ENCODE measurements at regions not wholly inside any gene's neighbourhood (a gene's known extent, or its start where the extent isn't known, plus 50 kb on each side); places are given as distances from the start of the nearest gene placed in this dataset.

DNA sequence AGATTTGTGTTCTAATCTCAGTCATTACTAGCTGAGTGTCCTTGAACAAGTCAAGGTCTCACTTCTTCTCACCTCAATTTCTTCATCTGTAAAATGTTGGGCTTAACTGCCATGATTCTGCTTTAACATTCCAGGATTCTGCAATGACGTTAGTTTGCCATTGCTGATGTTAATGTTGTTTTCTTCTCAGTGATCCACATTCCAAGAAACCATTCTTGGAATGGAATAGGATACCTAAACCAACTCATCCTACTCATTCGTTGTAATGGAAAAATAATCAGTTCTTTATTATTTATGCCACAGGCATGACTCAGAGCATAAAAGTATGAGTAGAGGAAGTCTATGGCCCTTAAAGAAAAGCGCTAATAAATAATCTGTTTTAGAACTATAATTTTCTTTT, 140.2 kb upstream of the ETAA1 start:
- DNase-seq = no peak
- H3K9me3 Mint-ChIP-seq = no peaks in the 10 kb centered on the region
- ChIA-PET POLR2A (no interaction called here), CTCF (no interaction called here)
- no peak overlapping the region for H3K27ac Mint-ChIP-seq
- no peak for ATAC-seq
- no peaks in the 10 kb centered on the region for H3K4me1 Mint-ChIP-seq (ENCODE audit: low read depth)
- H3K4me3 Mint-ChIP-seq = no peak overlapping the region
- H3K36me3 Mint-ChIP-seq (ENCODE audit: low read depth) = no peaks in the 10 kb centered on the region
- no peaks in the 10 kb centered on the region for H3K27me3 Mint-ChIP-seq
- intact Hi-C loops (cut with micrococcal nuclease) = no loop called here
- TF ChIP-seq CTCF (IDR thresholded peaks at IDR 0.05) = no peak

GRCh38 chr2:67258122-67258521, 139.0 kb upstream of the ETAA1 start:
- Mint-ChIP-seq H3K4me1 (ENCODE audit: low read depth) (no peaks in the 10 kb centered on the region), H3K9me3 (no peaks in the 10 kb centered on the region), H3K4me3 (no peak overlapping the region), H3K27ac (no peak overlapping the region), H3K36me3 (ENCODE audit: low read depth) (no peaks in the 10 kb centered on the region), H3K27me3 (no peaks in the 10 kb centered on the region)
- DNase-seq = no peak
- POLR2A ChIA-PET = no interaction called here
- CTCF ChIA-PET = no interaction called here
- TF ChIP-seq CTCF (IDR thresholded peaks at IDR 0.05) = no peak
- ATAC-seq = no peak
- intact Hi-C loops (cut with micrococcal nuclease) = no loop called here

- no peak overlapping the region for H3K4me3 Mint-ChIP-seq
- intact Hi-C loops (cut with micrococcal nuclease) = no loop called here
- H3K27me3 Mint-ChIP-seq = no peaks in the 10 kb centered on the region
- ChIA-PET POLR2A (no interaction called here), CTCF (no interaction called here)
- no peak overlapping the region for H3K27ac Mint-ChIP-seq
- no peaks in the 10 kb centered on the region for H3K36me3 Mint-ChIP-seq (ENCODE audit: low read depth)
- ATAC-seq (no peak), DNase-seq (no peak)
- no peaks in the 10 kb centered on the region for H3K4me1 Mint-ChIP-seq (ENCODE audit: low read depth)
- no peaks in the 10 kb centered on the region for H3K9me3 Mint-ChIP-seq
- no peak for TF ChIP-seq CTCF (IDR thresholded peaks at IDR 0.05)
Observed at GRCh38 chr2:67258831-67259230, 138.3 kb upstream of the ETAA1 start.

- no peaks in the 10 kb centered on the region for H3K36me3 Mint-ChIP-seq (ENCODE audit: low read depth)
- ChIA-PET CTCF (no interaction called here), POLR2A (no interaction called here)
- no peak for DNase-seq
- no peak overlapping the region for H3K4me3 Mint-ChIP-seq
- ATAC-seq = no peak
- intact Hi-C loops (cut with micrococcal nuclease) = no loop called here
- no peak for TF ChIP-seq CTCF (IDR thresholded peaks at IDR 0.05)
- H3K27ac Mint-ChIP-seq = no peak overlapping the region
- no peaks in the 10 kb centered on the region for H3K4me1 Mint-ChIP-seq (ENCODE audit: low read depth)
- H3K9me3 Mint-ChIP-seq = no peaks in the 10 kb centered on the region
- H3K27me3 Mint-ChIP-seq = no peaks in the 10 kb centered on the region
Observed at GRCh38 chr2:67259556-67260342, 137.4 kb upstream of the ETAA1 start.

DNA sequence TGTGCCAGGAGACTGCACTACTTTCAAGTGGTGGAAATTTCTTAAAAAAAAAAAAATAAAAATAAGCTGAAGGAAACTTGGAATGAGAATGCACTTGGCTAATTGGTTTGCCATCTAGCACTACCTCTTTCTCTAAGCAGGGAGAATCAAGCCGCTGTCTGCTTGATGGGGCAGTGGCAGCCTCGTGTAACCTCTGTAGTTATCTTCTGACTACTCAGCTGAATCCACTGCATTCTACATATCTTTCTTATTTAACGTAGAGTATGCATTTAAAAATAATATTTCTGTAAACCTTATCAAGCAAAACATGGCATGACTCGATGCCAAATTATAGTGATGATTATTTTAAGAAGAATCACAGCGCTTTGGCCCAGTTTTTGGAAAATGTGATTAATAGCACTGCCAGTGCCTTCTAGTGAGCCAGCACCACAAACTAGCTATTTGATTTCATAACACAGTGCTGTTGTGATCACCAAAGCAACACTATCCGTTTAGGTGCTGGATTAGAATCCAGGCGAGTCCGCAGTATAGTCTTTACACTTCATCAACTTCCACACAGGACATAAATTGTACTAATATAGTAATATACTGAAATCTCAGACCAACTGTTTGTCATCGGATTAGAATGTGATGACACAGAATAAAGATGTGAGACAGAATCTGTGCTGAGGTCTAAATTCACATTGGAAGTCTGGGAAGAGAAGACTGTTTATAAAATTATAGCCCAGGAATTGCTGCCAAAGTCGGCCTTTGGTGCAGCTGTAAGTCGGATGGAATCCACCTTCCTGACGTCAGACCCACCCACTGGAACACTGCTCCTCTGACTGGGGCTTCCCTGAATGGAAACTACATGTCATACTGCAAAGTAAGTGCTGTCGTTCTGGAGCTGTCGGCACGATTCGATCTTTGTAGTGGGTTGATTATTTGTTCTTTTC, 136.5 kb upstream of the ETAA1 start:
- DNase-seq (no peak), ATAC-seq (no peak)
- TF ChIP-seq CTCF (IDR thresholded peaks at IDR 0.05) = no peak
- H3K9me3 Mint-ChIP-seq = no peaks in the 10 kb centered on the region
- H3K4me3 Mint-ChIP-seq = no peak overlapping the region
- POLR2A ChIA-PET = no interaction called here
- no peaks in the 10 kb centered on the region for H3K4me1 Mint-ChIP-seq (ENCODE audit: low read depth)
- CTCF ChIA-PET = no interaction called here
- no peak overlapping the region for H3K27ac Mint-ChIP-seq
- intact Hi-C loops (cut with micrococcal nuclease) = no loop called here
- H3K27me3 Mint-ChIP-seq = no peaks in the 10 kb centered on the region
- no peaks in the 10 kb centered on the region for H3K36me3 Mint-ChIP-seq (ENCODE audit: low read depth)

All from activated CD8-positive, alpha-beta T cell treated with anti-CD3 and anti-CD28 coated beads for 36 hours (primary cell).